ENCODE measurements at regions not wholly inside any gene's neighbourhood (a gene's known extent, or its start where the extent isn't known, plus 50 kb on each side); places are given as distances from the start of the nearest gene placed in this dataset.

- TF ChIP-seq EGR1 (IDR thresholded peaks at IDR 0.05; ENCODE audit: borderline replicate concordance, low read depth, low read length) (no peak), JUN (IDR thresholded peaks at IDR 0.05; ENCODE audit: low read depth, low read length) (no peak), PHF8 (conservative IDR thresholded peaks at IDR 0.05; ENCODE audit: low read depth, low read length) (no peak)
Measured at GRCh38 chr5:114957384-114957783, 212.3 kb downstream of the TRIM36 start (continued).

Measured in H1 (cell line).